HFFc6 (cell line): ENCODE measurements at regions not wholly inside any gene's neighbourhood (a gene's known extent, or its start where the extent isn't known, plus 50 kb on each side); places are given as distances from the start of the nearest gene placed in this dataset.
A peak's percentile ranks its signal among the peaks of the same experiment; 100 is the strongest.
"Not testable (repeated sequence)": the region's sequence is repeated elsewhere in the genome, so short reads cannot be mapped to it uniquely, and the experiment has no call there.

Source experiments
- DNase-seq: peaks from one replicate; pipeline ENCODE4 v3.0.0-alpha.2; 2018
- H3K27ac Mint-ChIP-seq: 2 replicates; pipeline ENCODE4 v1.8.0; 2020; ENCODE audit warnings: mild to moderate bottlenecking, mixed read lengths
- H3K27me3 Mint-ChIP-seq: 2 replicates; pipeline ENCODE4 v1.8.0; 2021; ENCODE audit warnings: mild to moderate bottlenecking, moderate library complexity, mixed read lengths; ENCODE audit not compliant: insufficient read depth
- H3K36me3 Mint-ChIP-seq: 2 replicates; pipeline ENCODE4 v1.8.0; 2021; ENCODE audit warnings: low read depth, mixed read lengths
- H3K4me1 Mint-ChIP-seq: 2 replicates; pipeline ENCODE4 v1.8.0; 2020; ENCODE audit warnings: low read depth, mixed read lengths
- H3K4me3 Mint-ChIP-seq: 2 replicates; pipeline ENCODE4 v1.8.0; 2020; ENCODE audit warnings: mild to moderate bottlenecking, moderate library complexity, mixed read lengths
- H3K9me3 Mint-ChIP-seq: 2 replicates; pipeline ENCODE4 v1.8.0; 2020; ENCODE audit warnings: mild to moderate bottlenecking, mixed read lengths
- CTCF ChIP-seq: fragments of 200-600 bp; sonication (generic); IDR thresholded peaks from 2 replicates; pipeline ENCODE4 v1.5.0; 2021; ENCODE audit warnings: antibody characterized with exemption, mild to moderate bottlenecking

- Mint-ChIP-seq H3K36me3 (no peaks in the 10 kb centered on the region), H3K27me3 (0 out of 2 replicates have a peak, but pooled peaks cover 1% of the 10 kb centered on the region), H3K9me3 (peaks cover 27% of the 10 kb centered on the region)
Measured at GRCh38 chr10:55750458-55750857, 610.6 kb downstream of the ZWINT start.

GRCh38 chr10:55747244-55747643 lies 613.8 kb downstream of the ZWINT start:
- H3K27me3 Mint-ChIP-seq = peaks cover 4% of the 10 kb centered on the region; the same call in 1 of the 2 replicates

More at GRCh38 chr10:55750458-55750857, 610.6 kb downstream of the ZWINT start:
- DNase-seq = no peak
- H3K27ac Mint-ChIP-seq = no peak overlapping the region
- no peak for TF ChIP-seq CTCF
- H3K4me1 Mint-ChIP-seq = no peaks in the 10 kb centered on the region
- no peak overlapping the region for H3K4me3 Mint-ChIP-seq

GRCh38 chr10:55746002-55746401 lies 615.1 kb downstream of the ZWINT start:
- Mint-ChIP-seq H3K4me1 (no peaks in the 10 kb centered on the region), H3K36me3 (no peaks in the 10 kb centered on the region), H3K27ac (no peak overlapping the region), H3K27me3 (peaks cover 4% of the 10 kb centered on the region; the same call in 1 of the 2 replicates), H3K9me3 (peaks cover 32% of the 10 kb centered on the region), H3K4me3 (no peak overlapping the region)
- no peak for DNase-seq
- no peak for TF ChIP-seq CTCF

More at GRCh38 chr10:55747244-55747643, 613.8 kb downstream of the ZWINT start:
- Mint-ChIP-seq H3K4me1 (no peaks in the 10 kb centered on the region), H3K36me3 (no peaks in the 10 kb centered on the region), H3K27ac (no peak overlapping the region), H3K9me3 (peaks cover 32% of the 10 kb centered on the region), H3K4me3 (no peak overlapping the region)
- DNase-seq = no peak
- no peak for TF ChIP-seq CTCF

- Mint-ChIP-seq H3K36me3 (no peaks in the 10 kb centered on the region), H3K27ac (no peak overlapping the region), H3K4me1 (no peaks in the 10 kb centered on the region), H3K4me3 (no peak overlapping the region), H3K9me3 (peaks cover 30% of the 10 kb centered on the region), H3K27me3 (peaks cover 6% of the 10 kb centered on the region)
- no peak for DNase-seq
- no peak for TF ChIP-seq CTCF
Measured at GRCh38 chr10:55742487-55742886, 618.6 kb downstream of the ZWINT start.

- H3K4me3 Mint-ChIP-seq, H3K27me3 Mint-ChIP-seq, H3K27ac Mint-ChIP-seq, H3K4me1 Mint-ChIP-seq, DNase-seq, H3K36me3 Mint-ChIP-seq: not testable (repeated sequence)
- TF ChIP-seq CTCF = peak; percentile 50; the same call in 1 of the 2 replicates
- peaks cover 30% of the 10 kb centered on the region for H3K9me3 Mint-ChIP-seq
Measured at GRCh38 chr10:55740767-55741166, 620.3 kb downstream of the ZWINT start.

GRCh38 chr10:55740110-55740509 lies 620.9 kb downstream of the ZWINT start:
- Mint-ChIP-seq H3K36me3 (no peaks in the 10 kb centered on the region), H3K27ac (no peak overlapping the region), H3K4me1 (no peaks in the 10 kb centered on the region), H3K9me3 (peaks cover 30% of the 10 kb centered on the region), H3K27me3 (peaks cover 6% of the 10 kb centered on the region), H3K4me3 (no peak overlapping the region)
- no peak for TF ChIP-seq CTCF
- no peak for DNase-seq
